ENCODE measurements at regions not wholly inside any gene's neighbourhood (a gene's known extent, or its start where the extent isn't known, plus 50 kb on each side); places are given as distances from the start of the nearest gene placed in this dataset.
A peak's percentile ranks its signal among the peaks of the same experiment; 100 is the strongest.

DNA sequence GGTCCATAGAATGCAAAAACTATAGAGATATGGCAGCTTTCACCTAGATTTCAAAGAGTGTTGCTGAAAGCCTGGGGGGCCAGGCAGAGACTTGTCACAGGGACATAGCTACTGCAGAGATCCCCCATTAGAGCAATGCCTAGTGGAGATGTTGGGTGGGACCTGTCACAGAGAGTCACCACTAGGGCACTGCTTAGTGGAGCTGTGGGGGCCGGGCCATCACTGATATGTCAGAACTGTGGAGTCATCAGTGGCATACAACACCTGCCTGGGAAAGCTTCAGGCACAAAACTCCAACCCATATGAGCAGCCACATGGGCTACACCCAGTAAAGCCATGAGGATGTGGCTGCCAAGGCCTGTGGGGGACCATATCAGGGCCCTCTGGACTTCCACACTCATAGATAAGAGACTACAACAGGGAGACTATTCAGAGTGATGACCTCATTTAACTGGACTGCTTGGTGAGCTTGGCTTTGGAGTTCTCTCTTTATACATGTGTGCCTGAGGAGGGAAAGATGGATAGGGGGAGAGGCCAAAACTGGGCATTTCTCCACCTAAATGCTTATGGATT, 176.3 kb downstream of the ZNF621 start:
- DNase-seq (ENCODE audit: low spot score), result no peak

DNA sequence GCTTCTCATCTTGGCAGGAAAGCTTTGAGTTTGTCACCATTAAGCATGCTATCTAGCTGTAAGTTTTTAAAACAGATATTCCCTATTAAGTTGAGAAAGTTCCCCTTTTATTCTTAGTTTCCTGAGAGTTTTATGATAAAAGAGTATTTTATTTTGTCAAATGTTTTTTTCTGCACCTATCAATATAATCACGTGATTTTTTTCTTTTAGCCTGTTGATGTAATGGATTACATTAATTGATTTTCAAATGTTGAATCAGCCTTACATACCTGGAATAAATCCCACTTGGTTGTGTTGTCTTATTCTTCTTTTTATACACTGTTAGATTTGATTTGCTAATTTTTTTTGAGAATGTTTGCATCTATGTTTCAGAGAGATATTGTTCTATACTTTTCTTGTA, 179.5 kb downstream of the ZNF621 start:
- DNase-seq (ENCODE audit: low spot score), result no peak

DNA sequence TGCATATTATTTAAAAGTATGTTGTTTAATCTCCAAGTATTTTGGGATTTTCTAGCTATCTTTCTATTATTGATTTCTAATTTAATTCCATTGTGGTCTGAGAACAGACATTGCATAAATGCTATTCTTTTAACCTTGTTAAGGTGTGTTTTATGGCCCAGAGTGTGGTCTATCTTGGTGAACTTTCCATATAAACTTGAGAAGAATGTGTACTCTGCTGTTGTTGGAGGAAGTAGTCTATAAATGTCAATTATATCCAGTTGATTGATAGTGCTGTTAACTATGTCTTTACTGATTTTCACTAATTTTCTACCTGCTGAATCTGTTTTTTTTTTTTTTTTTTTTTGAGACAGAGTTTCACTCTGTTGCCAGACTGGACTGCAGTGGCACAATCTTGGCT, 180.9 kb downstream of the ZNF621 start:
- DNase-seq (ENCODE audit: low spot score), result no peak

DNA sequence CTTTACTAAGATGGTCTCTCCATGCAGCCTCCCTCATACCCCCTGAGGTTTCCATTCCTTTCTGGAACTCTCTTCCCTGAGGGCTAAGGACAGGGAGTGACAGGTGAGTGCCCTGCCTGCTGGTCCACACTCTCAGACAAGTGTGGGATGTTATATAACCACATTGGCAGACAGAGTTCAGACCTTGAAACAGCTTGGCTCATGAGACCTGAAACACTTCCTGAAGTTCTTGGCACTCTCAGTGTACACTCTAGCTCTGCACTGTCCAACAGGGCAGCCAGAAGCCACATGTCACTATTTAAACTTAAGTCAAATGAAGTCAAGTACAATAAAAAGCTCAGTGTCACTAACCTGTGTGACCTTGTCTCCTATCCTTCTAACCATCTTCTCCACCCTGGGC, 188.5 kb downstream of the ZNF621 start:
- no peak for DNase-seq (ENCODE audit: low spot score)

DNA sequence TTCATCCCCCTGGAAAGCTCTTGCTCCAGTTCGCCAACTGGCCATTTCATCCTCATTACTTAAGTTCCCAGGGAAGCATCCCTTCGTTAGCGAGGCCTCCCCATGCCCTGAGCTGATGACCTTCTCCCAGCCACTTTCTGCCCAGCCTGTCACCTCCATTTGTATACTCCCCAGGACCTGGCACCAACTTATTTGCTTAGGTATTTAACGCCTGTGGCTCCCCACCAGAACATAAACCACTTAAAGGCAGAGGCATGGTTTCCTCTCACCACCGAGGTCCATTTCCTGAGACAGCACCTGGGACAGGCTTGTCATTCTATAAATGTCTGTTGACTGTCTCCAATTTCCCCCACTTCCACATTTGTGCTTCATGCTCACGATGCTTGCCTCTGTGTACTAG, 189.0 kb downstream of the ZNF621 start:
- DNase-seq (ENCODE audit: low spot score), result no peak

DNA sequence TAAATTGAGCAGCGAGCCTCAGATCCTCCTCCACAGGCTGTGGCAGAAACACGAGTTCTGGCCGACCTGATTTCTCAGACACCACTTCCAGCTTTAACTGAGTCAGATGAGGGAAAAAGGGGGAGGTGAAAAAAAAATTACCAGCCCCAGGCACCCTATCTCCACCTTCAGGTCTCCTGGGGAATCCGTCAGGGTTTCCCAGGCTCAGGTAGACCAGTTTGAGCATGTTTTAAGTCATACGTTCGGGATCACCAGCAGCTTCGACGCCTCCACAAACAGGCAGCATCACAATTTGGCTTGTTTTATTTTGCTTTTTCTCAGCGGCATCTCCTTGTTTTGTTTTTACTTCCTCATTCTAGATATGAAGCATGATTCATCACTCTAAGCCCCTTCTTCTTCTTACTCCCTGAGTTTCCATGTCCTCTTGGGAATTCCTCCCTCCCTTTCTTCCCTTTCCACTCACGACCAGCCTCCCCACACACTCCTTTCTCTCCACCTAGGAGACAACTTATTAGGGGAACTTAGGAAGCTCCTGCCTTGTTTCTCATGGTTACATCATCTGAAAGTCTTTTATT, 190.1 kb downstream of the ZNF621 start:
- no peak for DNase-seq (ENCODE audit: low spot score)

DNA sequence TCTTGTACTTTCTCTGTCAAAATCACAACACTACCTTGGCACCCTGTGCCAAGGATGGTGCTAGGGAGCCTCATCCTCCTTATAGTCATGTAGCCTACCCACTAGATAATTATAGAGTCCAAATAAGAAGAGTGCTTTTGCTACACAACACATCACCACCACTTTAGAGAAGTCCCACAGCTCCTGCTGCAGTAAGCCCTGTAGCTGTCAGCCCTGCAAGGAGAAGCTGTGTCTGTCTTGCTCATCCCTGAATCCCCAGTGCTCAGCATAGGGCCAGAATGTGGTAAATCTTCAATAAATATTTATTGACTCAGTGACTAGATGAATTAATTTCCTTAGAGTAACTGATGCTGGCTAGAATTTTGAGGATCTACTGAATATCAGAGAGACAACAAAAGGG, 190.8 kb downstream of the ZNF621 start:
- no peak for DNase-seq (ENCODE audit: low spot score)

DNA sequence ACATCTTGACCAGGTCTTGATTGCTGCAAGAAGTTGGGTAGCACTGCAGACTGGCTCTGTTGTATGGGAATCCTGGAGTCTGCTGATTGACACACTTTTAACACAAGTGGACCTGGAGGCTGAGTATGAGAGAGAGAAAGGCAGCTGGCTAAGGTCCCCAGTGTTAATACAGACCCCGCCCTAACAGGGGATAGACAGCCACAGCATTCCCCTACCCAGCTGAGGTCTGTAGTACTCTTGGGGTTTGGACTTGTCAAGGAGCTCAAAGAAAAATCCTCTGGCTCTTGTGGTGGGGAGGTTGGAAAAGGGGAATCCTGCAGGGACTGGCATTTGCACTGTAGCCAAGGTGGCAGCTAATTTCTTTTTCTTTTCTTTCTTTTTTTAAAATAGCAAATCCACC, 192.7 kb downstream of the ZNF621 start:
- DNase-seq (ENCODE audit: low spot score), result no peak

DNA sequence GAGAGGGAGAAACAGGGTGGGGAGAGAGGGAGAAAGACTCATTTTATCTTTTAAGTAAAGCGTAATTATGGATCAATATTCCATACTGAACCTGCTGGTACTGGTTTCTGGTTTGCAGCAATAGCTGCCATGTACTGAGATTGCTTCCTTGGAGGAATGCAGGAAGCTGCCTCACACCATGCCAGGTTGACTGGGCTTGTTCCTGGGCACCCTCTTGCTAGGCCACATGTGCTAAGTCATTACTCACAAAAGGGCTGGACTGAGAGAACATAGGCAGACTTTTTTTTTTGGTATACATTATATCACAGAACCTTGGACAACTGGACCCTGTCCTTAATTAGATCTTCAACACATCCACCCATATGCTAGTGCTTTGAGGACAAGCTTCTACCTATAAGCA, 193.4 kb downstream of the ZNF621 start:
- no peak for DNase-seq (ENCODE audit: low spot score)

DNA sequence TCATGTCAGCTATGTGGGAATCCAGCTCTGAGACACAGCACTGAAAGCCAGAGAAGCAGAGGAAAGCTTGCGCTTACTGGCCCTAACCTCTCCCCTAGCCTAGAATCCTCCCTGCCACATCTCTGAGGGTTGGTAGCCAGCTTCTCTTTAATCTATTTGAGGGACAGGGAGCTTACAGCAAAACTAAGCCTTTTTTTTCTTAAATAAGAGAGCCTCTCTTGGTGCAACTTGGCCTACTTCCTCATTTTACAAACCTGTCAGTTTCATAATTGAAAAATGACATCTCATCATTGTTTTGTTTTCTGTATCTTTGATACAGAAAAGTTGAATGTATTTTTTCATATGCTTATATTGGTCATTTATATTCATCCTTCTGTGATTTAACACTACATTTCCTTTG, 193.9 kb downstream of the ZNF621 start:
- DNase-seq (ENCODE audit: low spot score), result no peak

DNA sequence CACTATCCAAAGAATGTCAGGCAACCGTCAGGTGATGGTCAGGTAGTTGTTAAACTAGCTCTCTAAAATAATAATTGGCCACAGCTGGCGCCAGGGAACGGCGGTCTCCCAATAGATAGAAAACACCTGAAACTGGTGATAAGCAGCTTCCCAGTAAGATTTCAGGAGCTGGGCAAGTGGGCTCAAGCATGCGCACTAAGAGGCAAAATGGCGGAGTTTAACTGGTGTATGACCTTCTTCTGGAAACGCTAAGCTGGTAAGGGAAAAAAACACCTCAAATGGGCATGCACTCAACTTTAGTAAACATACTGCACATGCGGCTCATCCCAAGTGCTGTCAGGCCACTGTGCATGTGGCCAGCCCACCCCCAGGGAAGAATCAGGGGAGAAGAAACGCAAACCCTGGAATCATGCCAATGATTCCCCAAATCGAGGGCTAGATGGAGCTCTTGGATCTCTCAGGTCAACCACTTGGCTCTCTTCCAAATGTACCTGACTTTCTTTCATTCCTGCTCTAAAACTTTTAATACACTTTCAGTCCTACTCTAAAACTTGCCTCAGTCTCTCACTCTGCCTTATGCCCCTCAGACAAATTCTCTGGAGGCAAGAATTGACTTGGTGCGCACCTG, 195.0 kb downstream of the ZNF621 start:
- peak; percentile 4 for DNase-seq (ENCODE audit: low spot score)

DNA sequence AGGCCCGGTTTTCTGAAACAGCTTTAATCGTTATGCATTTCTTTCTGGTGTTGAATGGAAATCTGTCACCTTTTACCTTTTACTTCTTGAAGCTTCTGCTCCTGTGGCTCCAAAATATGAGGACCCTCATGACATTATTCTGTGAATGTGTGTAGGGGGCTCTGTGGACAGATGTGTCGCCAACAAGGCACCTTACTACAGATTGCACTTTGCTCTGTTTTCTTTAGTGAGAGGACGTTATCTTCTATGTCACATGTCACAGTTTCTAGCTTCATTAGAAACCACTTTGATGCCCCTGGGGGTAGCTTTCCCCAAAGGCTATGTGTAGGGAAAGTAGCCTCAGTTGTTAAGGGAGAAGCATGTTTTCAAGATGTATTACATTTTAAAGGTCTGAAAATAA, 195.6 kb downstream of the ZNF621 start:
- no peak for DNase-seq (ENCODE audit: low spot score)

DNA sequence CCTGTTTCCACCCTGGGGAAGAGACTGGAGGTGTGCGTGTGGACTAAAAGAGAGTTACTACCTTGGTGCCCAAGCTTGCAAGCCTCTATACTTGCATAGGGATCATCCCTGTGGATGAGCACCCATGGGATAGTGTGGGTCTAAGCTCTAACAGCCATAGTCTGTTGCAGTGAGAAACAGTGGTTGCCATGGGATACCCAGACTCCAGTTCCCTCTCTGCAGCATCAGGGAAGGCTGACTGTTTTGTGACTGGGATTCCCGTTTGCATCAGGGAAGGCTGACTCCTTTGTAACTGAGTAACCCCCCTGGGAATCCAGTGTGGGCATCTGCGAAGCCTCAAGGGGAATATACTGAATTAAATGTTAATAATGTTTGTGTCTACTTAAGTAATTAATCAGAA, 196.1 kb downstream of the ZNF621 start:
- DNase-seq (ENCODE audit: low spot score), result no peak

DNA sequence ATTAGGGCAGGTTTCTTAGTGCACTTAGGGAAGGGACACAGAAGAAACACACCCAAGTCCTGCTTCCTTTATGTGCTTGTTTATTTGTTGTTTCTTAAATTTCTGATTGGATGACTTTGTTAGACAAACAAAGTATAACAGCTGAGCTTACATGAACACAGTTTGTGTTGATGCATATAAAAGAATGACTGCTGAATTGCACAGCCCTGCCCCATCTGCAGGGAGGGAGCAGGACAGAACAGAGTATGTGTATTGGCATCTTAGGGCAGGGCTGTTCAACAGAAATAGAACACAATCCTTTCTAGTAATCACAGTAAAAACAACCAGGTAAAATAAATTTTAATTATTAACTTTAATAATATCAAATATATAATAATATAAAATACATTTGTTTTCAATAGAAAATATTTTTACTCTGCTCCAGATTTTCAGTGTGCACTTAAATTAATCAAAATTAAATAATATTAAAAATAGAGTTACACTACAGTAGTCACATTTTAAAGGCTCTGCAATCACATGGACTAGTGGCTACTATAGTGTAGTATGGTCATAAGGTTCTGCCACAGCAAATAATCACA, 198.4 kb downstream of the ZNF621 start:
- DNase-seq (ENCODE audit: low spot score), result no peak

DNA sequence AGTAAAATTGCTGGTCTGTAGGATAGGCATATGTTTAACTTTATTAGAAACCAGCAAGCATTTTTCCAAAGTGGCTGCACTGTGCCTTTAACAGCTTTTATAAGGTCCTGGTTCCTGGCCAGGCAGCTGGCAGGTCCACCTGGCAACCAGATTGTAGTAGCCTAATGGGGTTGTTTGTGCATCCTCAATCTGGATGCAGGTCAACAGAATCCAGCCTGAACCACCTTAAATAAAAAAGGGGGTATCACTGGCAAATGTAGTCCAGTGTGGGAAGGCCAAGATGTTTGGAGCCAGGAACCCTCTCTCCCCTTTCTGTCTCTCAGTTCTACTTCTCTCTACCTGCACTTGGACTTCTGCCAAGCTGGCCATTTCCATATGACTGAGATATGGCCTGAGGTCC, 200.3 kb downstream of the ZNF621 start:
- no peak for DNase-seq (ENCODE audit: low spot score)

DNA sequence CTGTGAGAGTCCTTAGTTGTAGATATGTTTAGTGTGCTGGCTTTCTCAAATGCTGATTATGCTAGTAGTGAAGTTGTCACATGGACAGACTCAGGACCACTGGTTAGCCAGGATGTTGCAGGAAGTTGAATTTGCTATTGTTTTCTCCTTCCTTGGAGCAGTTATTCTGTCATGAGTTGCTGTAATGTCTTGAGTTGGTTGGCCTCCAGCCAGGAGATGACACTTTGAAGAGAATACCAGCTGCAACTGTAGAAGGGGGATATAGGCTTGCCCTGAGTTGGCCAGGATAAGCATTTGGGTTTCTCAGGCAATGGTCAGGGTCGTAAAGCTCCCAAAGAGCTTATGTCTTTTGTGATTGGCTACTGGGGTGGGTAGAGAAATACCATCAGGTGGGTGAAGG, 206.7 kb downstream of the ZNF621 start:
- DNase-seq (ENCODE audit: low spot score), result no peak

DNA sequence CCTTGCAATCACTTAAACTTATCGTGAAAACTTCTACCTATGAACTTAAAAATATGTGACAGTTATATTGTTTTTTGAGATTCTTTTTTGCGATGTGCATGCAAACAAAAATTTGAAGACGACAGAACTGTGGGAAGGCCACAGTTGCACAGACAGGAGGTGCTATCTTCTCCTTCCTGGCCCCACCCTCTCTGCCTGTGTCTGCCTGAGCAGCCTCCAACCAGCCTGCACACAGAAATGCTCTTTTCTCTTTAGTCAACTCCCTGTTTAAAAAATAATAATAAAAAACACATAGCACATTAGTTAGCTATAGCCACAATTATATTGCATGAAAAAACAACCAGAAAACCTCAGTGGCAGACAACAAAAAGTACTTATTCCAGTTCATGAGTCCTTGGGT, 212.2 kb downstream of the ZNF621 start:
- DNase-seq (ENCODE audit: low spot score), result no peak

DNA sequence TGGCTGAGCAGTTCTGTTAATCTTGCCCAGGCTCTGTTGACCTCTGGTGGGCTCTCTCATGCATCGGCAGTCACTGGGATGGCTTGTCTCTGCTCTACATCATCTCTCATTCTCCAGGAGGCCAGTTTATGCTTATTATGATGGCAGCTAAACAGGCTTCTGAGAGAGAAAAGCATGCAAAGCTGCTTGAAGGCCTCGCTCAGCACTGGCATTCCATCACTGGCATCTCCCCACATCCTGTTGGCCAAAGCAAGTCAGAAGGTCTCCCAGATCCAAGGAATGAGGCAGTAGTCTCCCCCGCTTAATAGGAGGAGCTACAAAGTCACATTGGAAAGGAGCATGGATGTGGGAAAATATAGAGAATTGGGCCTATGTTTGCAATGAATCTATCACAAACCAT, 212.6 kb downstream of the ZNF621 start:
- no peak for DNase-seq (ENCODE audit: low spot score)

DNA sequence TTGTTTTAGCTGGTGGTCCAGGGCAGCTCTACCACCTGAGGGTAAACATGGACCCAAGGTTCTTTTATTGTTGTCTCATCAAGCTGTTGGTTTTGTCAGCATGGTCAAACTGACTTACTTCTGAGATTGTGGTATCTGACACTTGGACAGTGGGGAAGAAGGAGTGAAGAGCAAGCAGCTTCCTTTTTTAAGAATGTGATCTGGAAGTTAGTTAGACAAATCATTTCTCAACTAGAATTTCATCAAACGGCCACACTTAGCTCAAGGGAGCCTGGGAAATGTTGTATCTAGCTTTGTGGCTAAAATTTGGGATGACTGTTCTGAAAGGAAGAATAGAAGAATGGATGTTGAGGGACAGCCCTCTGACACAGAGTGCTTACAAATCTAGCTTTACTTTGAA, 215.2 kb downstream of the ZNF621 start:
- no peak for DNase-seq (ENCODE audit: low spot score)

DNA sequence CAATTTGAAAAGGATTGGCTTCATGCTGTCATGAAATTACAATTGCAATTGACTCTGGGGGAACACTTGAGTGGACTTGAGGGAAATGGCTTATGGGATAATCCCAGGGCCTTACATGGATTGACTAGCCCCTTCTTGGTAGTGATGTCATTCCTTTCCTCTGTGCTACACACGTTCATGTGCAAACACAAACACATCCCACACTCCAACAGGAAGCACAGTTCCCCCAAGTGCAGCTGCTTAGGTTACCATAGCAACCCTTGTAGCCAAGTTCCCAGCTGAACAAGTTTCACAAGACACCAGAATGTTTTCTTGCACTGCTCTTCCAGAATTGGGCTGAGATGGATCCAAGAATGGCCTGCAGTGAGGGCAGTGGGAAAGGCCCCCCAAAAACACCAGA, 217.0 kb downstream of the ZNF621 start:
- DNase-seq (ENCODE audit: low spot score), result no peak

DNA sequence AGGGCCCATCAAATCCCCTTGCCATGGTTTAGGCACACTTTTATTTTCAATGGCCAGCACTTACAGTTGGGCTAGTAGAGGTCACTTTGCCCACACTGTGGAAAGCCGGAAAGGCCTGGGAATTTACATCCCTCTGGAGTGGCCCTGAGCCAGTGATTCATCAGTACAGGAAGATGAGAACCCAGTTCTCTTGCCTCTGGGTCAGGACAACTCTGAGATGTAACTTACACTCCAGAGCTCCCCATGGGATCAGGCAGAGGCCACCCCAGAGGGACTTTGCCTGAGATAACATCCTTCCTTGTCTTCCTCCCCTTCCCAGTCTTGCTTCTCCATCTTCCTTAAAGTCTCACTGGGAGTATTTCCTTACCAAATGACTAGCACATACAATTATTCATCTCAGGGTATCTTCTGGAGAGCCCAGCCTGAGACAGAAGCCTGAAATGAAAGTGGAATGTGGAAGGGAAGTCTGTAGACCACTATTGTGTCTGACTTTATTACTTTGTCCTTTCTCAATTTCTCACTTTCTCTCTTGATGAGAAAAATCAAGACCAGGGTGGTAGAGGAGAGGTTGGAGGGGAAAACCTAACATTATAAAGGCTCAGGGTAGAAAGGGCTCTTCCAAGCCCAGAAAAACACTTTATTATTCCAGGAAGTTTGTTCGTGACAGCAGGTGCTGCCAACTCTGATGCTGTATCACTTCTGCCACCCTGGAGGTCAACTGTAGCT, 220.8 kb downstream of the ZNF621 start:
- no peak for DNase-seq (ENCODE audit: low spot score)

DNA sequence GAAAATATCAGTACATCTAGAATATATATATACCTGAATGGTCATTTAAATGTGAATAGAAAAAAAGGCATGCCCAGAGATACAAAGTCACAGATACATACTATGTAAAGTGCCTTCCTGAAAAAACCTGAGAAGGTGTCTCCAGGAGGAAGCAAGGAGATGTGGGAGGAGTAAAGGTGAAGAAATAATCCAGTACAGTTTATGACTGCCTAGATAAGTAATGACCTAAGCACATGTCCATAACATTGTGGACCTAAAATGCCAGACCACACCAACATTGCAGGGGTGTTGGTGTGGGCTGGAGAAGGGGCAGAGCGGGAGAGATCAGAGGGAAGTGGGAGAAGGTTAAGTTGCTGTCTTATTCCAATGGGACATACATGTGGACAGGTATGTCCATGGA, 226.9 kb downstream of the ZNF621 start:
- no peak for DNase-seq (ENCODE audit: low spot score)

DNA sequence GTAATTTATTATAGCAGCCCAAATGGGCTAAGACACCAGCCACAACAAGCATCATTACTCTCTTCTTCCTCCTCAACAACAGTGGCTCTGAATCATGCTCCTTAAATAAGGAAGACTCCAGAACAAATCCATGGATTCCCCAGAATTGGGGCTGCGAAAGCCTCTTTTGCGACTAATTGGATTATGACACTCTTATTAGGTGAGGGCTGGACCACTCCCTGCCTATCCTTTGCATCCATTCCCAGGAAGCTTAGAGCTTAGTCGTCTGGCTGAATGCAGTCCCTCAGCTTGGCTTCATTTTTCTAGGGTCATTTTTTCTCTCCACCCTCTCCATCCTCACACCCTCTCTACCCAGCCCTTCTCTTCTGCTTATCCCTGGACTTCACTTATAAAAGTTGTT, 227.7 kb downstream of the ZNF621 start:
- DNase-seq (ENCODE audit: low spot score), result no peak
